SJCRH30 (cell line): ENCODE measurements at regions not wholly inside any gene's neighbourhood (a gene's known extent, or its start where the extent isn't known, plus 50 kb on each side); places are given as distances from the start of the nearest gene placed in this dataset.

Experiments
- DNase-seq, 2 experiments: peaks; one replicate each; pipeline ENCODE4 v3.0.0-alpha.2; 2015 to 2020
- H3K27ac ChIP-seq: fragments of 250-450 bp; sonication (Bioruptor Pico); 2 replicates; pipeline ENCODE4 v1.5.1; 2020; ENCODE audit warnings: mild to moderate bottlenecking, moderate library complexity
- H3K27me3 ChIP-seq: fragments of 250-450 bp; sonication (Bioruptor Pico); 2 replicates; pipeline ENCODE4 v1.5.1; 2020; ENCODE audit warnings: mild to moderate bottlenecking, moderate library complexity
- H3K36me3 ChIP-seq: fragments of 250-450 bp; sonication (Bioruptor Pico); 2 replicates; pipeline ENCODE4 v1.5.1; 2020; ENCODE audit warnings: mild to moderate bottlenecking, moderate library complexity
- H3K4me1 ChIP-seq: fragments of 250-450 bp; sonication (Bioruptor Pico); 2 replicates; pipeline ENCODE4 v1.5.1; 2020; ENCODE audit warnings: mild to moderate bottlenecking, moderate library complexity
- H3K4me3 ChIP-seq: fragments of 250-450 bp; sonication (Bioruptor Pico); 2 replicates; pipeline ENCODE4 v1.5.1; 2020; ENCODE audit warnings: mild to moderate bottlenecking, moderate library complexity
- H3K9me3 ChIP-seq: fragments of 250-450 bp; sonication (Bioruptor Pico); replicated peaks from 2 replicates; pipeline ENCODE4 v1.5.1; 2020; ENCODE audit warnings: mild to moderate bottlenecking, moderate library complexity

DNA sequence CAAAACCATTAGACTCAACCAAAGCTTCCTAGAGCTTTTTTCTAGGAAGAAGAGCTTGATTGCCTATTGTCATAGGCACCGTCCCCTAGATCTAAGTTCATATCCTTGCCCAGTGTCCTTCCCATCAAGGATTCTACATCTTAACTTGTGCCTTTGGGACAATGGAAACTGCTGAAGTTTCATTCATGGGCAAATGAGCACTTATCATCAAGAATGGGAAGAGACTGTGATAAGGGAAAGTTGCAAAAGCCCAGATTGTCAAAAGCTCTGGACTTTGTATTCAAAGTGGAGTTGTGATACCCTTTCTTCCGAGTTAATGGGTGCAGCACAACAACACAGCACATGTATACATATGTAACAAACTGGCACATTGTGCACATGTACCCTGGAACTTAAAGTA, 503.0 kb upstream of the KLHL29 start:
- Histone ChIP-seq H3K4me3 (no peak overlapping the region), H3K27me3 (no peaks in the 10 kb centered on the region), H3K27ac (no peak overlapping the region), H3K36me3 (no peaks in the 10 kb centered on the region), H3K9me3 (no peaks in the 10 kb centered on the region), H3K4me1 (no peaks in the 10 kb centered on the region)
- no peak for DNase-seq

DNA sequence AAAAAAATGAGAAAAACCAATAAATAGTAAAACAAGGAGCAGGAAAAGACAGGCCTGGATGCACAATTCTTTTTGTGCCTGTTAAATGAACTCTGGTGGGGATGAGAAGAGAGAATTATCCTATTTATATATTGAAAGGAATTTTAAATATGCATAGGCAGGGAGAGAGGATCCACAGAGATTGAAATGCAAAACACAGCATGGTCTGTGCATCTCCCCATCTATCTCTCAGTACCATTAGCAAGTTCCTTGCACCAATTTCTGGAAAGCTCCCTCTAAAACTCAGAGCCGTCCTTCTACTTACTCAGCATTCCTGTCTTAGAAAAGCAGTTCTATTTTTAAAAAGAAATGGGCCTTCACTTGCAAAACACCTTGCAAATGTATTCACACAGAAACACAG, 502.3 kb upstream of the KLHL29 start:
- no peak for DNase-seq
- Histone ChIP-seq H3K4me1 (no peaks in the 10 kb centered on the region), H3K4me3 (no peak overlapping the region), H3K27me3 (no peaks in the 10 kb centered on the region), H3K27ac (no peak overlapping the region), H3K9me3 (no peaks in the 10 kb centered on the region), H3K36me3 (no peaks in the 10 kb centered on the region)

DNA sequence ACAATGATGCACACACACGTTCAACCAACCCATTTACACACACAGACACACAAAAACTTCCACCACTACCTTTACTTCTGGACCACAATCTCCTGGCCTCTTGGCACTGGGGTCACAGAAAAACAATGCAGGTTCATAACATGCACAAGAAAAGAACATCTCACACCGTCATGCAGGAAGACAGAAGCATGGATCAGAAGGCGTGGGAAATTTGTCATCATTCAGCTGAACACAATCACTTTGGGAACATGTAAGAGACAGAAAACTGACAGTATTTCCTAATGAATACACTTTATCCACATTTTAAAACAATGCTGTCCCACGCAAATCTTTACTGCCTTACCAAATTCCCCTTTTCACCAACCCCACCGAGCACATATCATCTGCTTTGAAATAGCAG, 501.9 kb upstream of the KLHL29 start:
- no peaks in the 10 kb centered on the region for H3K36me3 ChIP-seq

DNA sequence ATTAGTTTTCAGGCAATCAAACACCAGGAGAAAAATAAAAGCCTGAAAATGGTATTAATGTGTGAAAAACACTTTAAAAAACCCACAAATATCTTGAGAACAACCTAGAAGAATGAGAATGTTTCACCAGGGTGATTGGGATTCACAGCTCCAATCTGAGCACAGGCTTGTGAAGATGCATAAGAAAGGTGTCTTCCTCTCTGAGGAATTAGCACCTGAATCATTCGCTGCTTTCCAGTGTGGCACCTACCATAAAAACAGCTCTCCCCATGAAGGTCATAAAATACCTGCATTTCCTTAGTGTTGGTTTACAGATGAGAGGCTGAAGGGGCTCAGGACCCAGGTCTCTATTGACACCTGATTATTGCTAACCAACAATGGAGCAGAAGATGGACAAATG, 499.7 kb upstream of the KLHL29 start:
- H3K9me3 ChIP-seq: no peaks in the 10 kb centered on the region
- no peaks in the 10 kb centered on the region for H3K36me3 ChIP-seq
- H3K4me1 ChIP-seq: no peaks in the 10 kb centered on the region
- no peak overlapping the region for H3K27ac ChIP-seq
- no peak overlapping the region for H3K4me3 ChIP-seq
- no peak for DNase-seq
- no peaks in the 10 kb centered on the region for H3K27me3 ChIP-seq

More for the DNA sequence above, 501.9 kb upstream of the KLHL29 start:
- Histone ChIP-seq H3K27ac (no peak overlapping the region), H3K4me1 (no peaks in the 10 kb centered on the region), H3K9me3 (no peaks in the 10 kb centered on the region), H3K4me3 (no peak overlapping the region), H3K27me3 (no peaks in the 10 kb centered on the region)
- no peak for DNase-seq

DNA sequence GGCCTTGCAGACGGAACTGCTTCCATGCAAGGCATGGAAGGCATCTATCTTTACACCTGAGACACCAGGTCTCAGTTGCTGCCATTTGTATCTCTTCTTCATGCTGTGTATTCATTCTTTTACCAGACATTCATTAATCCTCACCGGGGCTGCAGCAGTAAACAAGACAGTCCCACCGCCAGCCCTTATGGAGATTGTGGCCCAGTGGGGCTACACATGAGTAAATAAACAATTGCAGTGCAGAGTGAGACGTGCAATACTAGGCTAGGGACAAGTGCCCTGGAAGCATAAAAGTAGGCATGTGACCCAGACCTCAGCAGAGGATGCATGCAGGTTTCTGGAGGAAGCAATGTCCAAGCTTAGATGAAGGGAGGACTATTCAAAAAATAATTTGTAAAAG, 497.6 kb upstream of the KLHL29 start:
- DNase-seq: no peak
- Histone ChIP-seq H3K27ac (no peak overlapping the region), H3K36me3 (no peaks in the 10 kb centered on the region)

DNA sequence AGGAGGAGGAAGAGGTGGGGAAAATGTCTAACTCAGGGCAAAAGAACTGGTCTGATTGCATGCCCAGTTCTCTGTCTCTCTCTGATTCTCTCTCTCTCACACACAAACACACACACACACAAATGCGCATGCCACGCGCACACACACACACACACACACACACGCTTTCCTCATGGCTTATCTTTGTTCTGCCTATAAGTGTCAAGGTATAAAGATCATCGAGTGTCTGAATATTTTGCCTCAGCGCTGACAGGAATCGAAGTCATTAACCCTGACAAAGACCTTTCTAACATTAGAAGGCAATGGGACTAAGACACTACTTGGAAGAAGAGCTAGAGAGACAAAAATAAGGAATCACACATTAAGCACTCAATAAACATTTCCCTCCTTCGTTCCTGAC, 497.1 kb upstream of the KLHL29 start:
- Histone ChIP-seq H3K27me3 (no peaks in the 10 kb centered on the region), H3K4me3 (no peak overlapping the region), H3K36me3 (no peaks in the 10 kb centered on the region), H3K9me3 (no peaks in the 10 kb centered on the region), H3K4me1 (no peaks in the 10 kb centered on the region), H3K27ac (no peak overlapping the region)
- no peak for DNase-seq

More for the DNA sequence above, 497.6 kb upstream of the KLHL29 start:
- H3K27me3 ChIP-seq: no peaks in the 10 kb centered on the region
- H3K9me3 ChIP-seq: no peaks in the 10 kb centered on the region
- no peaks in the 10 kb centered on the region for H3K4me1 ChIP-seq
- H3K4me3 ChIP-seq: no peak overlapping the region

DNA sequence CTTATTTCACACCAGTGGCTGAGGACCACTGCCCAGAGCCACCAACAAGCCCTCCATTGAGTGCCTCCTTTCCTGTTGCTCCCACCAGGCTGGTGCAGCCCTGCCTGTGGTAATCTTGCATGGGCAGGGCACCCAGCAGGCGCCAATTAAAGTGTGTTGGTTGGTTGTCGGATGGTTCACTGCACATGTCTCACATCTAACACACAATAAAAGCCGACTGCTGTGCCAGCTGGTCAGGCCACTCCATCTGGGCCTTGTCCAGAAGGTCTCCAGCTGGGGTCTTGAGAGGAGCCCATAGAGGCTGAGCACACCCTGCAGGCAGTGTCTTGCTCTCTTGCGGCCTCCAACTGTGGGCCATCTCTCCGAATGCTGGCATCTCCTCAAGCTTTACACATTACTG, 494.8 kb upstream of the KLHL29 start:
- H3K36me3 ChIP-seq: no peaks in the 10 kb centered on the region
- H3K27me3 ChIP-seq: no peaks in the 10 kb centered on the region
- DNase-seq: no peak
- no peak overlapping the region for H3K27ac ChIP-seq
- H3K9me3 ChIP-seq: no peaks in the 10 kb centered on the region
- H3K4me1 ChIP-seq: peaks cover 16% of the 10 kb centered on the region
- H3K4me3 ChIP-seq: no peak overlapping the region

DNA sequence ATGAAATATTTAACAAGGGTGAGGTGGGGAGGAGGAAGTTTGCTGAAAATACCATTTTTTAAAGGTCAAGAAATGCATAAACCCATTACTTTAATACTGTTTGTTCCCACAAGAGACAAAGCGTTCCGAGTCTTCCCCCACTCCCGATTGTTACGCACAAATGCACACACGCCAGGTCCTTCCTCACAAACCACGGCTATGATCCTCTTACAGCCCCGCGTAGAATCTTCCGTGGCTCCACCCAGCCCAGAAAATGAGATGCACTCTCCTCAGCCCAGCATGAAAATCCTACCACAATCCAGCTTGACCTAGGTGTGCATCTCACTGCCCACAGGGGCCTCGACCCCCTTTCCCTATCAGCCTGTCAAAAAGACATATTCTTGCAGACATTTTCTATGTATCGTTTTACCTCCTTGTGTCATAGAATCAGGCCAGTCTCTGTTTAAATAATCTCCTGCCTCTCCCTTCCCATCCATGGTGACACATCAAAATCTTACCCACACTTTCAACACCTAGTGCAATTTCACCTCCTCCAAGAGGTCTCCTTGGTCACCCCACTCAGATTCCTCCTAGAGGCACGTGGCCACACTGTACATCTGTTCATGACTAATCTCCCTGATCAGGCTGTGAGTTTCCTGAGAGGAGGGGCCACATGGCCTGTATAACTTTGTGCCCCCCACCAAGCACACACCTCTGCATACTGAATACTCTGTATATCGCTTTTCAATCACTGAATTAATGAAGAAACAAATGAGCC, 491.0 kb upstream of the KLHL29 start:
- H3K27me3 ChIP-seq: no peaks in the 10 kb centered on the region
- no peaks in the 10 kb centered on the region for H3K36me3 ChIP-seq
- H3K4me3 ChIP-seq: no peak overlapping the region
- peaks cover 20% of the 10 kb centered on the region for H3K4me1 ChIP-seq
- H3K9me3 ChIP-seq: no peaks in the 10 kb centered on the region
- no peak overlapping the region for H3K27ac ChIP-seq
- peak; percentile 43 to 68 for DNase-seq

DNA sequence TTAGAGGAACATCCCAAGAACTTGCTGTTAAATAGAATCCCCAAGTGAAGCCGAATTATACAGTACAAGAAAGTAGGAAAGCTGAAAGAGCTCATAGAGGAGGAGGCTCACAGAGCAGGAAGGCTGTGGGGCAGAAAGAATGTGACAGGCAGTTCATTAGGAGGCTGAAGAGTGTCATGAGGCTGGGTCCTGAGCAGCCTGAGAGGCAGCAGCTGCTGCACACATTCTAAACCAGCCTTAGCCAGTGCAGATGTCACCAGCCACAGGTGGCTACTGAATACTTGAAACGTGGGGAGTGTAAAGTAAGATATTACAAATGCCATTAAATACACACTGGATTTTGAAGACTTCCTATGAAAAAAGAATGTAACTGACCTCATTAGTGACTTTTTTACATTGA, 490.2 kb upstream of the KLHL29 start:
- H3K4me3 ChIP-seq: no peak overlapping the region
- H3K36me3 ChIP-seq: no peaks in the 10 kb centered on the region
- H3K27ac ChIP-seq: no peak overlapping the region
- H3K9me3 ChIP-seq: no peaks in the 10 kb centered on the region
- DNase-seq: peak; percentile 69 to 84
- peaks cover 20% of the 10 kb centered on the region for H3K4me1 ChIP-seq
- H3K27me3 ChIP-seq: no peaks in the 10 kb centered on the region

DNA sequence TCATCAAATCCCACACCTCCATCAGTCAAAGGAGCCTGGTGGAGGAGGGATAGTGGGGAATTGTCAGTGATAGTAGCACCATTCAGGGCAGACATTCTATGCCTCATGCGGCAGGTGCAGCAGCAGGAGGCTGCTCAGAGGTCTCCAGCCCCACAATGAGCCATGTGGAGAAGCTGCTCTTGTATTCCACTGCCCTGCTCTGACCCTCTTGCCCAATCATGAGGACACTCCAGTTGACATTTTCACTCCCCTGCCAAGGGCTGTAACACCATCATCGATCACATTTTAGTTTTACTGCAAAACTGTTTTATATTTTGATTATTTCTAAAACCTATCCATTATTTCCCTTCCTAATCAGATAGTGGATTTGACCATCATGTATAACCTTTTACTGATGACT, 487.6 kb upstream of the KLHL29 start:
- H3K4me1 ChIP-seq: peaks cover 20% of the 10 kb centered on the region
- no peaks in the 10 kb centered on the region for H3K9me3 ChIP-seq
- no peak overlapping the region for H3K4me3 ChIP-seq
- H3K36me3 ChIP-seq: no peaks in the 10 kb centered on the region
- no peak for DNase-seq
- H3K27me3 ChIP-seq: no peaks in the 10 kb centered on the region
- H3K27ac ChIP-seq: no peak overlapping the region

DNA sequence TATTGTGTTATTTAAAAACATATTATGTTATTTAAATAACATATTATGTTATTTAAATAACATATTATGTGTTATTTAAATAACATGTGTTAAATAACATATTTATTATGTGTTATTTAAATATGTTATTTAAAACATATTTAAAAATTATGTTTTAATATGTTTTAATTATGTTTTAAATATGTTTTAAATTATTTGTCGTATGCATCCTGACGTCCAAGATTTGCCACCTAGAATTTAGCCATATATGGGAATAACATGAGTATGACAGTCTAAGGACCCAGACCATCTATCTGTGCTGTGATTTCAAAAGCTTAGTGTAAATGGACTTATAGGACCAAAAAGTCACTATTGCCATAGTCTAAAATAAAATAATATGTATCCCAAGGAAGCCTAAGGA, 484.3 kb upstream of the KLHL29 start:
- H3K9me3 ChIP-seq: no peaks in the 10 kb centered on the region
- peaks cover 2% of the 10 kb centered on the region; the same call in 1 of the 2 replicates for H3K4me1 ChIP-seq
- no peak overlapping the region for H3K4me3 ChIP-seq
- no peaks in the 10 kb centered on the region for H3K27me3 ChIP-seq
- no peak overlapping the region for H3K27ac ChIP-seq
- no peaks in the 10 kb centered on the region for H3K36me3 ChIP-seq
- DNase-seq: no peak

DNA sequence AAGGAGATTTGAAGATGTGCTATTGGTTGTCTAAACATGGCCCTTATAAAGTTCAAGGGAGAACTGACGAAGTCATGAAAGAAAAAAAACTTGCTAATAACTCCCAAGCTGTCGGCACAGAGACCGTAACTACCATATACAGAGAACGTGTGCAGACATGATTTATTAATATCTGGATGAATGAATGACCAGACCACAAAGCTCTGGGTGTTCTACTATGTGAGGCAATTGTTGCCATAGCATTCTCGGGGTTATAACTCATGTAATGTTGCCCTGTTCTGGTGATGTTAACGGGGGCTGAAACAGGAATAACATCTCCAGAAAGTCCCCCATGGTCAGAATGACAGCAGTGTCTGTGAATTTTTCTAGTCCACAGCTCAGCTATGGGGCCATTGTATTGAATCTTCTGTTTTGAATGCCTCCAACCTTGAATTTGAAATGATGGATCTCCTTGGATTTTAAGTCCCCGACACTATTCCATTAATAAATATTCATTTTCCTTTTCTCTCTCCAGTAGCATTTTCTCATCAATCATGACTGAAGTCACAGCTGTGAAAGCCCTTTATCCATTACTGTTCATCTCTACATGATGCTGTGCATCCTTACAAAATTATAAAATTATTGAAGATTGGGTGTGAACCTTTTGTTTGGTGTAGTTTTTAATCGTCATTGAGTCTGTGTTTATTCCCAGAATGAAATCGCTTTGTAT, 483.4 kb upstream of the KLHL29 start:
- Histone ChIP-seq H3K4me1 (no peaks in the 10 kb centered on the region), H3K27me3 (no peaks in the 10 kb centered on the region), H3K27ac (no peak overlapping the region), H3K9me3 (no peaks in the 10 kb centered on the region), H3K36me3 (no peaks in the 10 kb centered on the region), H3K4me3 (no peak overlapping the region)
- DNase-seq: peak in 1 of 2 experiments; percentile 14

DNA sequence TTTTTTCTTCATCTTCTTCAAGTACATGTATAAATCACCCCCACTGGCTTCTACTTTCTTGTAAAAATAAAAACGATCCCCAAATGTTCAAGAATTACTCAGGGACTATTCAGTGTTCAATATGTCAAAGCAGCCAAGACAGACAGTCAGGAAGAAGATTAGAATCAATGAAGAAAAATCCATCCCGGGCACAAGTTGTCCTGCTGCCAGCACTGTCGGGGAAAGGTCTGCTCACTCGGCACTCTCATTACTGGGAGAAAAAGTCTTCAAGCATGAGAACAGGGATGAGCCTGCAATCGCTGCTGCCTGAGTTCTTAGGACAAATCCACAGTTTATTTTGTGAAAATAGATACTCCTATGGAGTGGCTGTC, 482.8 kb upstream of the KLHL29 start:
- H3K27me3 ChIP-seq: no peaks in the 10 kb centered on the region
- DNase-seq: no peak
- H3K4me1 ChIP-seq: no peaks in the 10 kb centered on the region

DNA sequence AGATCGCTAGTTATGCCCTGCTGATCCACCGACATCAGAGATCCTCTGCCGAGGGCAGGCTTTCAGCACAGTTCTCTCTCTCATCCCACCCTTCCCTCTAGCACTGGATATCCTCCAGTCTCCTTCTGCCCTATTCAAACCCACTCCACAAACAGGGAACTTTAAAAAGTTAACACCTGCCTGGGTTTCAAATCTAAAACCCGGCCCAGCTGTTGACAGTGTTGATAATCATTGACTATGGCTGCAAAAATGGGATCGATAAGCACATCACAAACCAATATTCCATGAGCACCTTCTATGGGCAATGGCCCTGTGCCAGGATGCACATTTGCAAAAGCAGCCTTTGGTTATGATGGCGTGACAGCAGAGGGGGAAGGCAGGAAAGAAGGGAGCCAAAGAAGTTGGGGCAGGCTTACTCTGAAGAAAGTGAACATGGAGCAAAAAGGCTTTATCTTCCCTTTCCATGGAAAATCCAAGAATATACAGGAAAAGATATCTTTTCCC, 482.3 kb upstream of the KLHL29 start:
- no peaks in the 10 kb centered on the region for H3K27me3 ChIP-seq
- no peak overlapping the region for H3K27ac ChIP-seq
- DNase-seq: no peak
- H3K36me3 ChIP-seq: no peaks in the 10 kb centered on the region
- H3K4me1 ChIP-seq: no peaks in the 10 kb centered on the region
- H3K4me3 ChIP-seq: no peak overlapping the region
- no peaks in the 10 kb centered on the region for H3K9me3 ChIP-seq

More for the DNA sequence above, 482.8 kb upstream of the KLHL29 start:
- H3K36me3 ChIP-seq: no peaks in the 10 kb centered on the region
- H3K27ac ChIP-seq: no peak overlapping the region
- no peaks in the 10 kb centered on the region for H3K9me3 ChIP-seq
- H3K4me3 ChIP-seq: no peak overlapping the region

DNA sequence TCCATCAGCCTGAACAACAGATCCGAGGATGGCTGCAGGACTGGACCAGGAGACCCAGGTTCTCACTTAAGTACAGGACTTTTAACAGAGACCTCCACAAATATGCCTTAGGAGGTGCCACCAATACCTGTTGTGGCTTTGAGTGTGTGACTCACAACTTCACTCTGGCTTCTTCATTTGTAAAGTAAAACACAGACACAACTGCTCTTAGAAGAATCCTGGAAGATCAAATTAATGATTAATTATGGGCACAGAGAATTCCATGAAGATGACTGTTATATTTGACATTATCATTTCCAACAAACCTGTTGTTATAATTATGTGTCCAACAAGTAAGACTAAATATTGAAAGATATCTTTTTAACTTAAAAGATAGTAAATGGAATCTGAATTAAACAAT, 481.4 kb upstream of the KLHL29 start:
- Histone ChIP-seq H3K4me3 (no peak overlapping the region), H3K36me3 (no peaks in the 10 kb centered on the region), H3K9me3 (no peaks in the 10 kb centered on the region), H3K4me1 (no peaks in the 10 kb centered on the region), H3K27me3 (no peaks in the 10 kb centered on the region), H3K27ac (no peak overlapping the region)
- DNase-seq: no peak
